IMR-90 (cell line): ENCODE measurements at regions not wholly inside any gene's neighbourhood (a gene's known extent, or its start where the extent isn't known, plus 50 kb on each side); places are given as distances from the start of the nearest gene placed in this dataset.

Experiments used
- BHLHE40 ChIP-seq: fragments of 150-350 bp; IDR thresholded peaks from 2 replicates; pipeline ENCODE4 v1.6.1; 2016; ENCODE audit warnings: mild to moderate bottlenecking, low read depth, low read length
- CEBPB ChIP-seq: IDR thresholded peaks from 2 replicates; pipeline ENCODE4 v1.6.1; 2012; ENCODE audit warnings: low read depth, low read length, improper control_type of control experiment
- CTCF ChIP-seq: conservative IDR thresholded peaks from 2 replicates; pipeline ENCODE4 v1.5.1; 2012; ENCODE audit warnings: mild to moderate bottlenecking, low read depth, low read length, improper control_type of control experiment
- FOS ChIP-seq: fragments of 150-350 bp; IDR thresholded peaks from 2 replicates; pipeline ENCODE4 v1.6.1; 2016; ENCODE audit warnings: low read depth, low read length
- MAFK ChIP-seq: IDR thresholded peaks from 2 replicates; pipeline ENCODE4 v1.6.1; 2012; ENCODE audit warnings: low read depth, low read length, improper control_type of control experiment
- MXI1 ChIP-seq: IDR thresholded peaks from 2 replicates; pipeline ENCODE4 v1.6.1; 2012; ENCODE audit warnings: low read depth, mild to moderate bottlenecking, low read length, moderate library complexity, borderline replicate concordance
- POLR2A ChIP-seq: IDR thresholded peaks from 2 replicates; pipeline ENCODE4 v1.6.1; 2012; ENCODE audit warnings: mild to moderate bottlenecking, low read depth, low read length
- RAD21 ChIP-seq: IDR thresholded peaks from 2 replicates; pipeline ENCODE4 v1.6.1; 2012; ENCODE audit warnings: low read length, improper control_type of control experiment
- RCOR1 ChIP-seq: IDR thresholded peaks from 2 replicates; pipeline ENCODE4 v1.6.1; 2012; ENCODE audit warnings: mild to moderate bottlenecking, low read length, improper control_type of control experiment; ENCODE audit not compliant: insufficient replicate concordance
- SMC3 ChIP-seq: fragments of 150-350 bp; IDR thresholded peaks from 2 replicates; pipeline ENCODE4 v1.6.1; 2016; ENCODE audit warnings: low read depth, mild to moderate bottlenecking, antibody characterized with exemption, low read length, moderate library complexity
- TF ChIP-seq, protein P1 (sequence below): fragments of 150-350 bp; IDR thresholded peaks from 2 replicates; pipeline ENCODE4 v1.6.1; 2016; ENCODE audit warnings: low read depth, mild to moderate bottlenecking, low read length, moderate library complexity, borderline replicate concordance

- TF ChIP-seq CTCF = no peak
- no peak for TF ChIP-seq POLR2A
- no peak for TF ChIP-seq CEBPB
- TF ChIP-seq MXI1 = no peak
- TF ChIP-seq, protein P1, sequence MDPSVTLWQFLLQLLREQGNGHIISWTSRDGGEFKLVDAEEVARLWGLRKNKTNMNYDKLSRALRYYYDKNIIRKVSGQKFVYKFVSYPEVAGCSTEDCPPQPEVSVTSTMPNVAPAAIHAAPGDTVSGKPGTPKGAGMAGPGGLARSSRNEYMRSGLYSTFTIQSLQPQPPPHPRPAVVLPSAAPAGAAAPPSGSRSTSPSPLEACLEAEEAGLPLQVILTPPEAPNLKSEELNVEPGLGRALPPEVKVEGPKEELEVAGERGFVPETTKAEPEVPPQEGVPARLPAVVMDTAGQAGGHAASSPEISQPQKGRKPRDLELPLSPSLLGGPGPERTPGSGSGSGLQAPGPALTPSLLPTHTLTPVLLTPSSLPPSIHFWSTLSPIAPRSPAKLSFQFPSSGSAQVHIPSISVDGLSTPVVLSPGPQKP = no peak
- TF ChIP-seq SMC3 = no peak
- TF ChIP-seq BHLHE40 = no peak
- TF ChIP-seq FOS = no peak
- TF ChIP-seq RAD21 = no peak
- TF ChIP-seq RCOR1 = no peak
- TF ChIP-seq MAFK = peak; percentile 94
Observed at GRCh38 chr5:174608631-174609097, 115.7 kb upstream of the MSX2 start.
